ENCODE measurements at regions not wholly inside any gene's neighbourhood (a gene's known extent, or its start where the extent isn't known, plus 50 kb on each side); places are given as distances from the start of the nearest gene placed in this dataset.

DNA sequence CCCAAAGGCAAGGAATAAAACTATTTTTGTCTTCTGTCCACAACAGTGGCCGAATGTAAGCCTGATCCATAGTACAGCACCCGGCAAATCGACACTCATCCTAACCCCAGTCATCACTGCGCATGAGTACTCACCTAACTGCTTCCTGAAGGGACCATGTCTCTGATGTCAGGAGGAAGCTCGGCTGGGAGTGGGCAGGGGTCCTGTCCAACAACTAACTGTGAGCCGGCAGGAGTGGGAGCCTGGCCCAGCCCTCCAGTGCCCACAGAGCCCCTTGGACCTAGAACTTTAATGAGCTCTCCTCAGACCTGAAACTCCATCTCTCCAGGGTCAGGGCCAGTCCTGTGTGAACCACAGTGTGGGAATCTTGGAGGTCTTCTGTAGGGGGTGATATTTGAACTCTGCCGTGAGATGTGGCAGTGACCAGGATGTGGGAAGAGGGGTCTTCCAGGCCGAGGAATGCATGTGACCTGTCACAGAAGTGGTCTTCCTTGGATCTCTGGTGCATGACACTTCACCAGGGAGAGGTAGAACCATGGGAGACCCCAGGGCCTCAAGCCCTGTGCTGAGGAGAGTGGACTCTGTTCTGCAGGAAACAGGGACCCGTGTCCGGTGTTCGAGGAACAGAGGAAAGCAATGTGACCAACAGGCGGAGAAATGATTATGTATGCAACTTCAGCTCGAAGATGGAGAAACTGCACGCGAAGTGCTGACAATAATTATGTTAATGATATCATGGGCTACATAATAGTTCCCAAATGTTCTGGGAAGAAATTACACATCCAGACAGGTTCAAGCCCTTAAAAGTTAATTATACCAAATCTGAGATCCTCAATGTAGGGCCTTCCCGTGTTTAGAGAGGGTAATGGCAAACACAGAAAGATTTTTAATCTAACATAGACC lies 240.1 kb upstream of the HDAC4 start:
- DNase-seq: no peak

DNA sequence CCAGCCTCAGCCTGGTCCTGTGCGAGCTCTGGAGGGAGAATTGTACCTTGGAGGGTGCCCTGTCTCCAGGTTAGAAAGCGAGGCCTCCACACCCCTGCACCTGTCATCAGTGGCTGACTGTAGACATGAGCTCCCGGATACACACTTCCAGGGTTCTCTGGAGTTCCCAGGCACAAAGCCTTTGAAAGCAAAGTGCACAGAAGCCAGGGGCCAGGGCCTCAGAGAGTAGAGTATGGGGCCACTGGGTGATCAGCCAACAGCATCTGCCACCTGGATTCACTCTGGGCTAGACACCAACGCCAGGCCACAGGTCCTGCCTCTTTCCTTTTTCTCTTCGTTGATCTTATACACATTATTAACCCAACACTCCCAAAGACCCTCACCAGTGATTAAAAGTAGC lies 239.4 kb upstream of the HDAC4 start:
- no peak for DNase-seq

DNA sequence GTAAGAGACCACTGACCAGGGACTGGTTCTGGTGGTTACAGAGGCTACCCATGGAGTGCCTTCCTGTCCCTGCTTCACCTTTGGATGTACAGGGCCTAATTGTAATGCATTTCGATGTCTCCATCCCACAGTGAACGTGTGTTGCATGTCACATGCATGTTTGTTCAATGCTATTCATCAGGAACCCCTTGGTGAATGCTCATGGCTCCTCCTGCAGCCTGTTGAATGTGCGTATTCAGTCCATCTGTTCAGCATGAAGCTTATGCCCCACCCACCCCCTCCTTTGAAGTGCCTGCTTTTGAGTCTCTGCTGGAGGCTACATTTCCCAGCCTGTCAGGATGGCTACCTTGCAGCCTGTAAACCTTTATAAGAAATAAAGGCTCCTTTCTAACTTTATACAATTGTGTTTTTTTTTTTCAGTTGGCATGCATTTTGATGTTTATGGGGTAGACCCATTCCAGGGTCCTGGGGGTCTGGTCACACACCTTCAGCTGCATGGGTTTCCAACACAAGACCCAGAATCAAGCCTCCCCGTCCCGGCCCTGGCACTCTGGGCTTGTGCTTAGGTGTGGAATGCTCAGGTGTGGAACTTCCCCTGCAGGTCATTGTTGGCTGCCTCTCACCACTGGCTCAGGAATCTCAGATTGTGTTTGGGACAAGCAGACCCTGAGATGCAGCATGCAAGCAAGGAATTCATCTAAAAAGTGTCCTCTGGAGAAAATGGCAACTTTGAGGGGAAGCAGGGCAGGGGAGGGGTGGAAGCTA lies 238.8 kb upstream of the HDAC4 start:
- no peak for DNase-seq

DNA sequence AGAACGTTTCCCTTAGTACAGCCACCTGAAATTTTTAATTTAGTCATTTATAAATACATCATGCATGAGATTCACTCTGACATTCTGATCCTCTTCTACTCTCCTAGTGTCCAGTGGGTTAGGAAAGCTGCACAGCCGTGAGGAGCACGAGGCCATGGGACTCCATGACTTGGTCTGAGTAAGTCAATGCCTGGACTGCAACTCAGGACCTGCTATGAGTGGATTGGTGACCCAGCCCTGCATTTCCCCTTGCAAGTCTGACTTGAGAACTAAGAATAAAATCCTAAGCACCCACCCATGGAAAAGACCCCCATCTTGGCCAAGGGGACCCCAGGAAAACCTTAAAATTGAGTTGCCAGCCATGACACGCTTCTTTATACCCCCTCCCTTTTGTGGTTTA lies 237.6 kb upstream of the HDAC4 start:
- no peak for DNase-seq

DNA sequence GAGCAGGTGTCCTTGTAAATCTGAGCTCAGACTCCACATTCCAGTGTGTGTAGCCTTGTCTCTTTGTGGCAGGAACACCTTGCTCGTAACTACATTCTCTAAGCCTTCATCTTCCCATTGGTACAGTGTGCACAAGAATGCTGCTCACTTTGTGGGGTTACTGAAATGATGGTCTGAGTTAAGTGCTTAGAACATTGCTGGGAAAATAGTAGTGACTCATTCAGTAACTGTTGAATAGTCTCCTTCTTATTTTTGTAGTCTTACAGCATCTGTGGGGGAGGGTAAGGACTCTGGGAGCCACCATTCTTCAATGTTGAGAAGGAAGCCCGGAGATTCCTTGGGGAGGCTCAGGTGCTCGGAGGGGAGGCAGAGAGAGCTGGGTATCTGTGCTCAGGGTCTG lies 236.0 kb upstream of the HDAC4 start:
- no peak for DNase-seq

DNA sequence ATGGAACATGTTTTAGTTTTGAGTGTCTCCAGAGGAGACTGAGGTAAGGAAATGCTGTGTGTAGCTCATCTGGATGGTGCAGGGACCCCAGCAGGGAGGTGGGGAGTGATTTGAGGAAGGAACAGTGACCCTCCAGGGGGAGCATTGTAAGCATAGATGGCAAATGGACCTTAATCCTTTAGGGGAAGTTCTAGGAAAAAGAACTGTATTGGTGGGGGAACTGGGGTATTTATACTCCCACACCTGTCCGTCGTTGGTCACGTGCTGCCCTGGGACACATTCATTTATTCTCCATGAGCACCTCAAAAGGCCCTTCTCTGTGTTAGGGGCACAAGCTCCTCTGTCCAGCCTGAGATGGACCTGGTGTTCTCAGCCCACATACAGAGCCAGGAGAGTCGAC lies 233.9 kb upstream of the HDAC4 start:
- DNase-seq: no peak

- no peak for DNase-seq
Measured at GRCh38 chr2:239630618-239631286, 229.9 kb upstream of the HDAC4 start.

DNA sequence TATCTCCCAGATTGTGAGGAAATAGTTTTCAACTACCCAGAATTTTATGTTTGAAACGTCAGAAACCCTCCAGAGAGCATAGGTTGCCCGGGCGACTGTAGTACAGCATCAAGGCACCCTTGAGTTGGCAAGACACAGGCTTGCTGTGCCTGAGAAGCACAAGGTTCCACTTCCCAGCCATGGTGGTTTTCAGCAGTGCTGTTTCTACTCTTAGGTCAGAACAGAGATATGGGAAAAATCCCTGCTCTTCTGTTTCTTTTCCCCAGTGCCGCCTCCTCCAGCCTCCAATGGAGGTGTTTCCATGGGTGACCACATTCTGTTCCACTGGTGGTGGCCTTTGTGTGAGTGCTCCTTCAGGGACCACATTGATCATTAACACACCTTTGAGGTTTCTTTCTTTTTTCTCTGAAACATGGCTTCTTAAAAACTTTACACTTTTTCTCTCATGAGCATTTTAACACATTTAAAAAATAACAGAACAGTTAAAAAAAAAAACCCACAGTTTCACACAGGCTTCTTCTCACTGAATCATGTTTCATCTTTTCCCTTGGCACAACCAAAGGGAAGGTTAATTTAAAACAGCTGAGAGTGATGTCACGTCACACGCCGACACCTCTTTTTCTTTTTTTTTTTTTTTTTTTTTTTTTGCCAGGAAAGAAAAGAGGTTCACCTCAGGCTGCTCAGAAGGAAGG lies 229.3 kb upstream of the HDAC4 start:
- DNase-seq: no peak

DNA sequence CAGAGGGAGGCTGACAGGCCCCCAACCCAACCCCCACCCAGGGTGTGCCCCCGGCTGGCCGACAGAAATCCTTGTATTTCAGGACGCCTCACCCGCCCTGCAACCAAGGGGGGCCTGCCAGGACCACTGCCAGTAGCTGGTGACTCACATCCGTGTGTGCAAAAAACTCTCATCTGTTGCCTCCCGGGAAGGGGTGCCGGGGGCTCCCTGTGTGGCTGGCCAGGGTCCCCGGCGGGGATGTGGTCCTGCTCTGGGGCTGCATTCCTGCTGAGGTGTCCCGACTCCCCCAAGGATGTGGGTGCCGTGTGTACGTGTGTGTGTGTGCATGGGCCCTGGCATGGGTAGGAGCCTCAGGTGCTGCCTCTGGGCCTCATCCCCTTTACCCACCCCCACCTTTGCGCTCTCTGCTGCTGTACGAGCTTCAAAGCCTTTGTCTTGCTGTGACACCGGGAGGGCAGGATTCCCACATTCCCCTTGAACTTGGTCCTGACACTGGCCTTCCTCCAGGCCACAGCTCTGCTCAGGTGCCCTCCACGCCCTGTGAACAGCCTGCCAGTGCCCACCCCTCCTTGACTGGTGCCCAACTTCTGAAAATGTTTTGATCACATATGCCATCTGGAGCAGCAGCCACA lies 226.3 kb upstream of the HDAC4 start:
- DNase-seq: no peak

DNA sequence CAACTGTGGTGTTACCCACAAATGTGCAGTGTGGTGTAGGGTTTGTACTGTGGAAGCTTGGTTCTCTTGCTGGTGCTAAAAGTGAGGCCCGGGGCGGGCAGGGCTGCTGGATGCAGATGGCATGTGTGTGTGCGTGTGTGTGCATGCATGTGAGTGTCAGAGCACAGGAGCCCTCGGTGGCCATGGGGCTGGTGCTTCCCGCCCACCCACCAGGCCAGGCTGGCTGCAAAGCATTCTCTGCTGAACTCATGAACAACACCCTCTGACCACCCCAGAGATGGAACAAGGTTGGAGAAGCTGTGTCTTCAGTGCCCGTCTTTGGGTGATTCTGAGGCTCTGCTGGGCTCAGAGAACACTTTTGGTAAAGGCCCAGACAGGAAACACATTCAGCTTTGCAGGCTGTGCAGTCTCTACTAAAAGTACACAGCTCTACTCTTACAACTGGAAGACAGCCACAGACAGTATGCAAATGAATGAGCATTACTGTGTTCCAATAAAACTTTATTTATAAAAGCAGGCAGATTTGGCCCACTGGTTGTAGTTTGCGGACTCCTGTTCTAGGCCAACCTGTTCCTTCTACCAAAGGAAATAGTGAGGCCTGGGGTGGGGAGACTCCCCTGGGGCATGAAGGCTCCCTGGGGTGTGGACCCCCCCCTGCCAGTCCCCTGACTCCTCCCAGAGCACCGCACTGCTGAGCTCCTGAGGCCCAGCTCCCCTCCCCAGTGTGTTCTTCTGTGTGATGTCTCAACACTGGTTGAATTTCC lies 225.3 kb upstream of the HDAC4 start:
- DNase-seq: no peak

GRCh38 chr2:239625156-239625845 lies 224.5 kb upstream of the HDAC4 start:
- DNase-seq: no peak

GRCh38 chr2:239621611-239622010 lies 220.8 kb upstream of the HDAC4 start:
- no peak for DNase-seq

DNA sequence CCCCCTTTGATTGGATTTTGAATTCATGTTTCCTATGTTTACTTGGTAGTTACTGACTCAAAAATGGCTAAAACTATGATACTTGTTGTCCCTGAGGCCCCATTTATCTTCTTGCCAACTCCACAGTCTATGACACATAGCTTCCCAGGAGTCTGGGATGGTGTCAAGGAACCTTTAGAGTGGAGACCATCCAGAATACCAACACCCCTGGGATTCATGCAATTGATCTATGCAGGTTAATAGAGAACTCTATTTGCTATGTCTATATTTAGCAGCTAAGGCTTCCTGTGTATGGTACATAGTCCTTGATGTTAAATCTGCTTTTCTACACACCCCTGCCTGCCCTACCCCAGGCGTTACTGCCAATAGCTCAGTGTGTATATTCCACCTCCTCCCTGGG lies 218.5 kb upstream of the HDAC4 start:
- DNase-seq: no peak

- no peak for DNase-seq
Measured at GRCh38 chr2:239616729-239617128, 215.9 kb upstream of the HDAC4 start.

DNA sequence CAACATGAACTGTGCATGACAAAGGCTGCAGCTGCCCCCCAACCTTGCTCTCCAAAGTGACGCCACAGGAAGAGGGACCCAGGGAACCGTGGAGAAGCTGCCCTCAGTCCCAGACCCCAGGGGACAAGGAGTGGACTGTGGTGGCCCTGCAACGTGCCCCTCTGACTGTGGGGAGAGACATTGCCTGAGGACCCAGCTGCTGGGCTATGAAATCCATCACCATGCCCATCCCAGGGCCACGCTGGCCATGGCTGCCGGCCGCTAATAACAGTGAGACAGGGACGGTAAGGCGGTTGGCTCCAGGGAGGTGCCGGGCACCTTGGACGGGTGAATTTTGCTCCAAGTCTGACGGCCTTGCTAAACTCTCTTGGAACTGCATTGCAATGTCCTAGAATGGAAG lies 211.3 kb upstream of the HDAC4 start:
- no peak for DNase-seq

GRCh38 chr2:239611222-239611795 lies 210.5 kb upstream of the HDAC4 start:
- DNase-seq: peak; percentile 51

DNA sequence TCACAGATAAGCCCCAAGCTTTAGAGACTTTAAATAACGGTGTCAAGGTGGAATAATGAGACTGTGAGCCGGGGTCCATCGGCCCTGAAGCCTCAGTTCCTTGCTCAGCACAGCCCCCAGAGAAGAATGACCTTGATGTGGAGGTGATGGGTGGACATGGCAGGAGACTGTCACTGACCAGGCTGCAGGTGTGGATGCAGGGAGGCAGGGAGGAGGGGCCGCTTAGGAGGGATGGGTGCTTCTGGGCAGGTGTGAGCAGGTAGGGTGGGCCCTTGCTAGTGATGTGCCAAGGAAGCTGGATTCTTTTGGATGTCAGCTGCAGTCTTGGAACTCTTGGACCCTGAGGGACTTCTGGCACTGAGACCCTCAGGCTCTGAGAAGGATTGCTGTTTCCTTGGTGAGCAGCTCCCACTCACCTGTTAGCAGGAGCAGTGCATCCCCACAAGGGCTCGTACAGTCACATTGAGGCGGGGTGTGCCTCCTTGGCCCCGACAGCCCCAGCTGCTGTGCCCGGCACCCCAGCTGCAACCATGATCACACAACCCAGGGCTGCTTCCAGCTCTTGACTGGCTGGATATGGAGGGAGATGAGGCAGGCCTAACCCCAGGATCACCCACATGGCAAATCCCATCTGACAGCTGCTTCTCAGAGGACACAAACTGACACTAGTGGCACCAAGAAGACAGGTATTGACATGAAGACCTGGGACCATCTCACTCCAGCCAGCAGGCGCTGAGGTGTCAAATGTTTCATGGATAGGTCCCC lies 209.8 kb upstream of the HDAC4 start:
- no peak for DNase-seq

- no peak for DNase-seq
Measured at GRCh38 chr2:239609607-239610310, 208.9 kb upstream of the HDAC4 start.

DNA sequence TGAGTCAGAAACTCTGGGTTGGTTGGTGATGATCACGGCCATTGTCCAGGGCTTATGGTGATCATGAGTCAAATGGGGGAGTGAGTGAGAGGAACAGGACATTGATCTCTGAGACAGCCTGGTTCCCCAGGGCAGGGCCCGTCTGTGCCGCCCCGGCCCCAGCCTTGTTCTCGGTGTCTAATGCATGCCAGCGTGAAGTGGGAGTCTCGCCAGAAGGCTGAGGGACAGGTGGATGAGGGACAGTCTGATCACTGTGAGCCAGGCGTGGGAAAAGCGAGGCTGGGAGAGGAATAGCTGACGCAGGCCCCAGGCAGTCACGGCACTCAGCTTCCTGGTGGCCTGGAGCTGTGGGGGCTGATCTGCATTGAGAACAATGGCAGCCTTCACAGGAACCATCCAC lies 208.3 kb upstream of the HDAC4 start:
- no peak for DNase-seq
